GM18861 (cell line): ENCODE measurements at regions not wholly inside any gene's neighbourhood (a gene's known extent, or its start where the extent isn't known, plus 50 kb on each side); places are given as distances from the start of the nearest gene placed in this dataset.

Experiments
- ATAC-seq: cut with Tn5 transposase; IDR thresholded peaks from one replicate; pipeline ENCODE4 v1.9.1; 2021; ENCODE audit not compliant: unreplicated experiment

DNA sequence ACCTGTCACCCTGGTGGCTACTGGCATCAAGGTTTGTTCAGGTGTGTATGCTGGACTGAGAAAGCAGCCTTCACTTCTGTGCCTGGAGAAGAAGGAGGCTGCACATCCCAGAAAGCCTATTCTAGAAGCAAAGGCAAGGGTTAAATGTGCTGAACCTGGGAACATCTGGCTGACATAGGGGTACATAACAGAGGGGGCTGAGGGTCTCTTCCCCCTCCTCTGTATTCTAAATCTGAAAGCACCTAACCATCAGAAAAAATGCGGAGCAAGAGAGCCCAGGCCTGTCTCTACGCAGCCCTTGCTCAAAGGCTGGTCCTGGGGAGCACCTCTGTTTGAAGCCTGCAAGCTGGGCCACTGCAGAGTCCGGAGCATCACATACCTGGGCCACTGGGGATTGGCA is 53.2 kb upstream of the FSTL4 start:
- no peak for ATAC-seq

- no peak for ATAC-seq
Observed at GRCh38 chr5:133664422-133664821, 52.1 kb upstream of the FSTL4 start.

DNA sequence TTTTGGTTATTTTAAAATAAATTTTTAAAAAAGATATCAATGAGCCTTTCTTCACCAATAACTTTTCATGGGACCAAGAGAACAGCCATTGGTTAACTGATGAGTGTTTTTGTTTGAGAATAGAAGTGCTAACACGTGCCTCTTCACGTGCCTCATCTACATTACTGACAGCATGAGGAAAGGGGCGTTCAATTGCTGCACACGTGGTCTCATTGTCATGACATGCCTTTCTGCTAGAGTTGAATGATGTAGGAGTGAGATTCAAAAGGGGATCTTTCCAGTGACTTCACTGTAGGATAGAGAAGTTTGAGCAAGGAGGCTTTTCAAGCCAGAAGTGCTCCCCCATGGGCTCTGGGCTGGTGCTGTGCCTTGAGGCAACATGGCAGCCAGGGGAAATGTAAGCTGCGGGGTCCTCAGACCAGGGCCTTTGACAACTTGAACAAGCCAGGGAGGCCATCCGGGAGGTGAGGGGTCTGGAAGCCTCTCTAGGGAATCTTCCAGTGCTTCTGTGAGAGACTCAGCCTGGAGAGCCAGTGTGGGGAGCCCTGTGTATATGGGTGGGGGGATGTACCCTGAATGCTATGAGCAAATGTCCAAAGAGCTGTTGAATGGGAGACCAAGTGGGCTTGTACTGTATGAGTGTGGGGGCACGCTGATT is 51.2 kb upstream of the FSTL4 start:
- ATAC-seq = no peak

DNA sequence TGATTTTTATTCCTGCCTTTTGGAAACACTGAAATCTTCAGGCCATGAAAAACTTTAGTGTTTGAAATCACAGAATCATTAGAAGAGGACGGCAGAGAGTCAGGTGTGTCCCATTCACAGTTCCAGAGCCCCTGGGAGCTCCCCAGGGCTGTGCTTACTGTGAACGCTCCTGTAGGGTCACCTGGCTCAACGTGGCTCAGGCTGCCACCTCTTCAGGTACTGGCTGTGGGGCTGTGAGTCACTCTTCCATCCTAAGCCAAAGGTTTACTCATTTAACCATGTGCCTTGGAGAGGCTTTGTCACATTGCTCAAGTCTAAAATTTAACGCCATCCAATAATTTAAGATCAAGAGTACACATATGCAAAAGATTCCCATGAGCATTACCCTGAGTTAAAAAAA is 50.2 kb upstream of the FSTL4 start:
- no peak for ATAC-seq
